ENCODE measurements at regions not wholly inside any gene's neighbourhood (a gene's known extent, or its start where the extent isn't known, plus 50 kb on each side); places are given as distances from the start of the nearest gene placed in this dataset.

DNA sequence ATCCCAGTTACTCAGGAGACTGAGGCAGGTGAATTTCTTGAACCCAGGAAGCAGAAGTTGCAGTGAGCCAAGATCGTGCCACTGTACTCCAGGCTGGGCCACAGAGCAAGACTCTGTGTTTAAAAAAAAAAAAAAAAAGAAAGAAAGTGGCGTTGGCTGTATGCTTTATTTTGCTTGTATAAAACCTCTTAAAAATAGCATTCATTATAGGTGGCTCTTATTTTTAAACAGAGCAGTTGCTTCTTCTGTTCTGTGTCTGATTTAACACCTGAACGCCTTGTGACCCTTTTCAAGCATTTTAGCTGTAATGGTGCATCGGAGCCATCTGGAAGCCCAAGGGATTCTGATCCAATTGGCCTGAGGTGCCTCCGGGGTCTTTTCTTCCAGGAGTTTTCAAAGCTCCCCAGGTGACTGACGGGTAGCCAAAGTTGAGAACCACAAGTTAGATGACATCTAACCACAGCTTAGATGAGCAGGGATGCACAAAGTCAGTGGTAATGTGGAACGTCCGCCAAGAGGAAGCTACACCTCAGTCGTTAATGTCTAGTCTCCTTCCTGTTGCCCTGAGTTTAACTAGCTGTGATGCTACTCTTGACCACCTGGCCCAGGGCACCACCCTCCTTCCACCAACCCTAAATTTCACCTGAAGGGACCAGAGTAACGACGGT lies 274.6 kb upstream of the KLF6 start:
- no peaks in the 10 kb centered on the region for H3K9me1 ChIP-seq (ENCODE audit: control insufficient read depth, extremely low read depth, insufficient read depth, low read length)
- peaks cover 11% of the 10 kb centered on the region for H3K4me1 ChIP-seq (ENCODE audit: control insufficient read depth, extremely low read depth, insufficient read depth, low read length)
- no peaks in the 10 kb centered on the region for H3K79me2 ChIP-seq (ENCODE audit: control insufficient read depth, insufficient read depth, low read length)
- DNase-seq (ENCODE audit: low read depth, low spot score) (no peak), FAIRE-seq (no peak)
- H3K9me3 ChIP-seq (ENCODE audit: control insufficient read depth, low read depth, low read length): no peaks in the 10 kb centered on the region
- H3K36me3 ChIP-seq (ENCODE audit: control insufficient read depth in 2 of 2, extremely low read depth in 1 of 2, insufficient read depth in 2 of 2, low read length in 2 of 2): no peaks in the 10 kb centered on the region
- no peak overlapping the region for H3K4me3 ChIP-seq (ENCODE audit: control insufficient read depth in 2 of 3, extremely low read depth in 1 of 3, insufficient read depth in 2 of 3, low read depth in 1 of 3, low read length in 3 of 3)
- no peak overlapping the region for H2AFZ ChIP-seq (ENCODE audit: control insufficient read depth, low read length)
- no peaks in the 10 kb centered on the region for H3K27me3 ChIP-seq (ENCODE audit: control insufficient read depth, extremely low read depth, insufficient read depth, low read length)
- H3K27ac ChIP-seq (ENCODE audit: control insufficient read depth, insufficient read depth, low read length): no peak overlapping the region
- H4K20me1 ChIP-seq (ENCODE audit: control insufficient read depth, extremely low read depth, insufficient read depth, low read length): no peaks in the 10 kb centered on the region
- TF ChIP-seq CTCF (optimal IDR thresholded peaks at IDR 0.05 in 1 of 3, IDR thresholded peaks at IDR 0.05 in 1 of 3, conservative IDR thresholded peaks at IDR 0.05 in 1 of 3; ENCODE audit: extremely low read depth in 1 of 3, insufficient read depth in 2 of 3, low read length in 3 of 3): no peak
- TF ChIP-seq EZH2 (IDR thresholded peaks at IDR 0.05; ENCODE audit: low read length): no peak
- no peak overlapping the region for H3K9ac ChIP-seq (ENCODE audit: control insufficient read depth, extremely low read depth, insufficient read depth, low read length)
- no peak overlapping the region for H3K4me2 ChIP-seq (ENCODE audit: control insufficient read depth, extremely low read depth, insufficient read depth, low read depth, low read length)
- dilution Hi-C loops (cut with MboI; ENCODE audit: extremely low pct_ligation_motif_present, low sequenced_read_pairs): no loop called here

- FAIRE-seq: no peak
- Histone ChIP-seq H3K9me1 (ENCODE audit: control insufficient read depth, extremely low read depth, insufficient read depth, low read length) (no peaks in the 10 kb centered on the region), H3K36me3 (ENCODE audit: control insufficient read depth in 2 of 2, extremely low read depth in 1 of 2, insufficient read depth in 2 of 2, low read length in 2 of 2) (no peaks in the 10 kb centered on the region), H3K4me3 (ENCODE audit: control insufficient read depth in 2 of 3, extremely low read depth in 1 of 3, insufficient read depth in 2 of 3, low read depth in 1 of 3, low read length in 3 of 3) (no peak overlapping the region), H3K9me3 (ENCODE audit: control insufficient read depth, low read depth, low read length) (no peaks in the 10 kb centered on the region), H3K4me1 (ENCODE audit: control insufficient read depth, extremely low read depth, insufficient read depth, low read length) (peaks cover 11% of the 10 kb centered on the region), H3K27ac (ENCODE audit: control insufficient read depth, insufficient read depth, low read length) (no peak overlapping the region), H3K27me3 (ENCODE audit: control insufficient read depth, extremely low read depth, insufficient read depth, low read length) (no peaks in the 10 kb centered on the region), H3K9ac (ENCODE audit: control insufficient read depth, extremely low read depth, insufficient read depth, low read length) (no peak overlapping the region), H4K20me1 (ENCODE audit: control insufficient read depth, extremely low read depth, insufficient read depth, low read length) (no peaks in the 10 kb centered on the region), H3K4me2 (ENCODE audit: control insufficient read depth, extremely low read depth, insufficient read depth, low read depth, low read length) (no peak overlapping the region), H2AFZ (ENCODE audit: control insufficient read depth, low read length) (no peak overlapping the region), H3K79me2 (ENCODE audit: control insufficient read depth, insufficient read depth, low read length) (no peaks in the 10 kb centered on the region)
- TF ChIP-seq EZH2 (IDR thresholded peaks at IDR 0.05; ENCODE audit: low read length): no peak
- TF ChIP-seq CTCF (optimal IDR thresholded peaks at IDR 0.05 in 1 of 3, IDR thresholded peaks at IDR 0.05 in 1 of 3, conservative IDR thresholded peaks at IDR 0.05 in 1 of 3; ENCODE audit: extremely low read depth in 1 of 3, insufficient read depth in 2 of 3, low read length in 3 of 3): no peak
- dilution Hi-C loops (cut with MboI; ENCODE audit: extremely low pct_ligation_motif_present, low sequenced_read_pairs): no loop called here
- no peak for DNase-seq (ENCODE audit: low read depth, low spot score)
Observed at GRCh38 chr10:4058514-4059029, 273.6 kb upstream of the KLF6 start.

Measured in keratinocyte (primary cell).